Pancreas (tissue), 10 donors: ENCODE measurements at regions not wholly inside any gene's neighbourhood (a gene's known extent, or its start where the extent isn't known, plus 50 kb on each side); places are given as distances from the start of the nearest gene placed in this dataset.
"Not testable (repeated sequence)": the region's sequence is repeated elsewhere in the genome, so short reads cannot be mapped to it uniquely, and the experiment has no call there.

Source experiments
- ATAC-seq, 4 donors: fragments of 200-7000 bp; cut with Tn5 transposase; one replicate each; pipeline versions ENCODE4 v1.8.0 to v1.9.1; 2020; ENCODE audit warnings: mild to moderate bottlenecking in 4 of 4, moderate library complexity in 4 of 4
- DNase-seq, 6 donors: peaks; one replicate each; pipeline ENCODE4 v3.0.0-alpha.2; 2020
- FAIRE-seq: peaks from 2 replicates; lab custom pipeline; 2012; peaks lifted over from hg19 to GRCh38; lab: Jason Lieb, UNC
- H3K27ac ChIP-seq, 4 donors: fragments of 200-600 bp; sonication (generic); 1 replicate in 3 of 4; 2 replicates in 1 of 4; pipeline versions ENCODE4 v1.5.0 to v1.8.0; 2020
- H3K27me3 ChIP-seq, 4 donors: fragments of 200-600 bp; one replicate each; pipeline ENCODE4 v1.8.0; 2021
- H3K36me3 ChIP-seq, 3 donors: fragments of 200-600 bp; sonication (generic) in 1 of 3; one replicate each; pipeline versions ENCODE4 v1.5.0 to v1.8.0; 2020 to 2021
- H3K4me1 ChIP-seq, 3 donors: fragments of 200-600 bp; one replicate each; pipeline ENCODE4 v1.8.0; 2021
- H3K4me3 ChIP-seq, 4 donors: fragments of 200-600 bp; sonication (generic) in 2 of 4; one replicate each; pipeline versions ENCODE4 v1.5.0 to v1.8.0; 2020 to 2021
- H3K9me3 ChIP-seq, 4 donors: fragments of 200-600 bp; one replicate each; pipeline ENCODE4 v1.8.0; 2021
- CTCF ChIP-seq, 4 donors: fragments of 200-600 bp; sonication (generic) in 3 of 4; IDR thresholded peaks; one replicate each; pipeline versions ENCODE4 v1.5.0 to v1.8.0; 2021; ENCODE audit warnings: antibody characterized with exemption in 4 of 4
- WGBS, 2 donors: extraction: QIAGEN DNeasy Blood & Tissue Kit; methylation state at CpG; one replicate each; pipeline ENCODE4 v1.1.7; 2013; 5-methylcytosine and 5-hydroxymethylcytosine counted together
- intact Hi-C, 3 donors: fragments of 100-400 bp; cut with DNase I; formaldehyde crosslinking; loops; one replicate each; pipeline versions ENCODE4 v1.11.1 to v1.14.2; 2022
- donor health status: healthy with polysubstance abuse.
- donor health status: DM: no; HTN: no; CAD: no; lungs with moderate emphysema.
- donor health status: DM: no; HTN: no; CAD: no.
- donor health status: control.
- donor health status: control.
- donor health status: Bipolar disorder and iron deficiency.
- donor health status: DM: yes; HTN: yes; CAD: no.
- donor health status: DM: no; HTN: no; CAD: no.
- donor health status: DM: no; HTN: no; CAD: no.
- donor health status: DM: yes; HTN: yes; CAD: no.

DNA sequence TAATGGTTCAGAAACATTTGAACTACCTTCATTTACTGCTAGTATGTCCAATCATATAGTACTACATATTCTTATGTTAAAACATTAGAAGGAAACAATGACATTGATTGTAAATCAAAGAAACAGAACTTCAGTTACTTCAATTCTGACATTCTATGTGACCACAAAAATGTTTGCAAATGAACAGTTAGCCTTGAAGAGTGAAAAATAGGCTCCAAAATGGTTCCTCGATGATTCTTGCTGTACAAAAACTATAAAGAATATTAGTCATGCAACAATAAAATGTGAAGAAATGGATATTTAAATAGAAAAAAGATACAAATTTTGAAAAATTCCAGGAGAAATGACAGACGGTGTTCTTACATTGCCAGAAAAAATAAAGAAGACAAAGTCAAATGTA, 686.9 kb downstream of the BCKDHB start:
- no peak overlapping the region for H3K27ac ChIP-seq
- WGBS, 2 donors: 53 to 59% methylated on average over 2 of the region's 2 CpGs
- no peaks in the 10 kb centered on the region for H3K27me3 ChIP-seq
- intact Hi-C loops: no loop called here
- ATAC-seq (no peak), DNase-seq (no peak), FAIRE-seq (no peak)
- no peaks in the 10 kb centered on the region for H3K9me3 ChIP-seq
- no peaks in the 10 kb centered on the region for H3K36me3 ChIP-seq
- TF ChIP-seq CTCF (IDR thresholded peaks at IDR 0.05): no peak
- no peak overlapping the region for H3K4me3 ChIP-seq
- H3K4me1 ChIP-seq: no peaks in the 10 kb centered on the region

GRCh38 chr6:80792151-80792550, 685.7 kb downstream of the BCKDHB start:
- H3K4me1 ChIP-seq: no peaks in the 10 kb centered on the region
- no peak for TF ChIP-seq CTCF (IDR thresholded peaks at IDR 0.05)
- H3K4me3 ChIP-seq: no peak overlapping the region
- no peak overlapping the region for H3K27ac ChIP-seq
- ATAC-seq: no peak
- DNase-seq: no peak
- no peaks in the 10 kb centered on the region for H3K36me3 ChIP-seq
- intact Hi-C loops: no loop called here
- no peaks in the 10 kb centered on the region for H3K27me3 ChIP-seq
- H3K9me3 ChIP-seq: no peaks in the 10 kb centered on the region
- no peak for FAIRE-seq

DNA sequence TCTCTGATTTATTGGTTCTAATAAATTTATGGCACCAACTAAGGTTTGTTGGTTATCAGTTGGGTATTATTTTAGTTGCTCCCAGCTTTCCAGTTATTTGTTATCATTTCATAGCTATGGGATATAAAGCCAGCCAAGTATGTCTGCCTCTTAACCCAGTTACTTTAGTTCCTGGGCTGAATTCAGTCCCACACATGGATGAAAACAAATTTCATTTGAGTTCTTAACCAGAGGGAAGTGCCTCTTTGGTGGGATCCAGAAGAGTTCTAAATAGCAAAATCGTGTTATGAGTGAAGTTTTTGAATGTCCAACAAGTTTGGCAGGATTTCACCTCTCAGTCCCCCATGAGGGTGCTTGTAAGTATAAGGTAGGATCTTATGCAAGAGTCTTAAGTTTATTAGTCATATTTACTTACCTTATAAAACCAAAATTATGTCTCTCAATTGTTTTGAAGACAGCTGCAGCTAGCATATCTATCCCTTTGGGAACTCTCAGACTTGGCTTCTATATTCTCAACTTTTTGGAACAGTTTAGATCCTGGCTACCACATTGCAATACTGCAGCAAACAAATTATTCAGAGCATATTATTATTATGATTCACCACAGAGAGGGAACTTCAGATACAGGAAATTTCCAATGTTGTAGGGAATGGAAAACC, 683.6 kb downstream of the BCKDHB start:
- Histone ChIP-seq H3K36me3 (no peaks in the 10 kb centered on the region), H3K9me3 (no peaks in the 10 kb centered on the region), H3K4me1 (no peaks in the 10 kb centered on the region), H3K27me3 (no peaks in the 10 kb centered on the region), H3K27ac (no peak overlapping the region), H3K4me3 (no peak overlapping the region)
- DNase-seq: no peak
- WGBS, 2 donors: 19 to 24% methylated on average over 1 of the region's 1 CpG
- intact Hi-C loops: no loop called here
- no peak for TF ChIP-seq CTCF (IDR thresholded peaks at IDR 0.05)
- peak in 2 of 4 donors; percentile 24 to 36 for ATAC-seq
- no peak for FAIRE-seq

DNA sequence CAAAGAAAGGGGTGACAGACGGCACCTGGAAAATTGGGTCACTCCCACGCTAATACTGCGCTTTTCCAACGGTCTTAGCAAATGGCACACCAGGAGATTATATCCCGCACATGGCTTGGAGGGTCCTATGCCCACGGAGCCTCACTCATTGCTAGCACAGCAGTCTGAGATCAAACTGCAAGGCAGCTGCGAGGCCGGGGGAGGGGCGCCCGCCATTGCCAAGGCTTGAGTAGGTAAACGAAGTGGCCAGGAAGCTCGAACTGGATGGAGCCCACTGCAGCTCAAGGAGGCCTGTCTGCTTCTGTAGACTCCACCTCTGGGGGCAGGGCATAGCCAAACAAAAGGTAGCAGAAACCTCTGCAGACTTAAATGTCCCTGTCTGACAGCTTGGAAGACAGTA, 676.8 kb downstream of the BCKDHB start:
- H3K27ac ChIP-seq, H3K27me3 ChIP-seq, H3K4me1 ChIP-seq, H3K36me3 ChIP-seq, intact Hi-C loops, ATAC-seq, FAIRE-seq, H3K9me3 ChIP-seq, H3K4me3 ChIP-seq: not testable (repeated sequence)
- DNase-seq: peak in 1 of 6 donors; percentile 25
- WGBS, 2 donors: 67 to 70% methylated on average over 11 to 12 of the region's 12 CpGs

GRCh38 chr6:80771941-80772340, 665.5 kb downstream of the BCKDHB start:
- Histone ChIP-seq H3K36me3 (no peaks in the 10 kb centered on the region), H3K27me3 (no peaks in the 10 kb centered on the region), H3K4me1 (no peaks in the 10 kb centered on the region), H3K4me3 (no peak overlapping the region), H3K27ac (no peak overlapping the region), H3K9me3 (no peaks in the 10 kb centered on the region)
- no peak for TF ChIP-seq CTCF (IDR thresholded peaks at IDR 0.05)
- 10 to 19% methylated on average over 2 of the region's 2 CpGs for WGBS, 2 donors
- DNase-seq (no peak), FAIRE-seq (no peak), ATAC-seq (no peak)
- intact Hi-C loops: no loop called here
